ENCODE measurements at regions not wholly inside any gene's neighbourhood (a gene's known extent, or its start where the extent isn't known, plus 50 kb on each side); places are given as distances from the start of the nearest gene placed in this dataset.
A peak's percentile ranks its signal among the peaks of the same experiment; 100 is the strongest.

DNA sequence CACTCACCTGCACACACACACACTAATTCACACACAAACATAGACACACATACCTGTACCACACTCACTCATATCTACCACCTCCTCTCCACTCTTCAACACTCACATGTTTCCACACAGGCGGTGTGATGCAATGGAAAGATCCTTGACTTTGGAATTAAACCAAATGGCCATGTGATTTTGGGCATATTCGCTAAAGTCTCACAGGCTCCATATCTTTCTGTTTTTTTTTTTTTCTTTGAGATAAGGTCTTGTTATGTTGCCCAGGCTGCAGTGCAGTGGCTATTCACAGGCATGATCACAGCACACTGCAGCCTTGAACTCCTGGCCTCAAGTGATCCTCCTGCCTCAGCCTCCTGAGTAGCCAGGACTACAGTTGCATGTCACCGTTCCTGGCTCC is 91.1 kb upstream of the MEX3C start:
- peaks cover 4% of the 10 kb centered on the region for H3K27me3 Mint-ChIP-seq
- no peak for DNase-seq
- no peaks in the 10 kb centered on the region for H3K36me3 Mint-ChIP-seq (ENCODE audit: low read depth)
- H3K9me3 Mint-ChIP-seq = peaks cover 2% of the 10 kb centered on the region
- H3K4me1 Mint-ChIP-seq (ENCODE audit: low read depth) = no peaks in the 10 kb centered on the region
- H3K27ac Mint-ChIP-seq = no peak overlapping the region
- H3K4me3 Mint-ChIP-seq = no peak overlapping the region

DNA sequence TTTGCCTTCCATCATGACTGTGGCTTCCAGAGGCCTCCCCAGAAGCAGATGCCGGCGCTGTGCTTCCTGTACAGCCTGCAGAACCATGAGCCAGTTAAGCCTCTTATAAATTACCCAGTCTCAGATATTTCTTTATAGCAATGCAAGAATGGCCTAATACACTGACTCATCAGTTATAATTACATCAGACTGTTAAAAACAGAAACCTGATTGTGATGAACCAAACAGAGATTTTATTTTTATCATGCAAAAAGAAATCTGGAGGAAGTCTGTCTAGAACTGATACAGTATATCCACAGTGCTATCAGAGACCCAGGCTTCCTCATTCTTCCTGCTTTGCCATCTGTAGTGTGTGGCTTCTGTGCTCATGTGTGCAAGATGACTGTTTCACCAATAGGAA is 93.4 kb upstream of the MEX3C start:
- Mint-ChIP-seq H3K36me3 (ENCODE audit: low read depth) (no peaks in the 10 kb centered on the region), H3K4me1 (ENCODE audit: low read depth) (no peaks in the 10 kb centered on the region), H3K4me3 (no peak overlapping the region), H3K27ac (no peak overlapping the region), H3K9me3 (peaks cover 2% of the 10 kb centered on the region), H3K27me3 (peaks cover 12% of the 10 kb centered on the region)
- DNase-seq = no peak

DNA sequence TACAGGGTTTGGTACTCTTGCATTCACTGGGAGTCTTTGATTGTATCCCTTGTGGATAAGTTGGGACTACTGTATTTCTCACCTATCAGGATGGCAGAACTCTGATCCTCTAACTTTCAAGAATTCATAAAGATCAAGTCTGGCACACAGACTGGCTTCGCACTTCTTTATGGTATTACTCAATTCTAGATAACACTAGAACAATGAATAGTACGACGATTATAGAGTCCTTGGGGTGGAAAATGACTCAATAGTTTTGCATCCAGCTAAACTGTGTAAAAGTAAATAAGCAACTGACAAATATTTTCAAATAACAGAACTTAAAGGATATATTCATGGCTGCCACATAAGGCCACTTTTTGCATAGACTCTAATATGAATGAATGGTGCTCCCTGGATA is 103.4 kb upstream of the MEX3C start:
- H3K9me3 Mint-ChIP-seq = no peaks in the 10 kb centered on the region
- H3K4me1 Mint-ChIP-seq (ENCODE audit: low read depth) = no peaks in the 10 kb centered on the region
- H3K27me3 Mint-ChIP-seq = peaks cover 3% of the 10 kb centered on the region
- H3K36me3 Mint-ChIP-seq (ENCODE audit: low read depth) = no peaks in the 10 kb centered on the region
- no peak overlapping the region for H3K27ac Mint-ChIP-seq
- no peak for DNase-seq
- no peak overlapping the region for H3K4me3 Mint-ChIP-seq

DNA sequence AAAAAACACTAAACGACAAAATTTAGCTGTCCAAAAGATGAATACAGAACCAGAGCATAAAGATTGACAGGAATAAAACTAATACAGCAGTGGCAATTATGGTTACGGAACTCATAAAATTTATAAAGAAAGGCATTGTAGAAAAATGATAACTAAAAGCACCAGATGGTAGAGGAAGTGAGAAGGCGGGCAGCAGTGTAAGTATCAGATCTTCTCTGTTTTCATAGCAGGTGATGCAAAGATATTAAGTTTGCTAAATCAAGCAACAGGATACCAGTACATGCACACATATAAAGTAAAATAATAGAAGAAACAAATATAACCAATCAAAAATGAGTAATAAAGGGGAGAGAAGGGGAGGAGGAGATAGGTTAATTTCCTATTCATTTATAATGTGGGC is 103.9 kb upstream of the MEX3C start:
- Mint-ChIP-seq H3K36me3 (ENCODE audit: low read depth) (no peaks in the 10 kb centered on the region), H3K9me3 (no peaks in the 10 kb centered on the region), H3K4me3 (no peak overlapping the region), H3K27me3 (peaks cover 3% of the 10 kb centered on the region), H3K4me1 (ENCODE audit: low read depth) (no peaks in the 10 kb centered on the region), H3K27ac (no peak overlapping the region)
- no peak for DNase-seq

- H3K27me3 Mint-ChIP-seq = peaks cover 14% of the 10 kb centered on the region
- peaks cover 2% of the 10 kb centered on the region for H3K9me3 Mint-ChIP-seq
- no peaks in the 10 kb centered on the region for H3K36me3 Mint-ChIP-seq (ENCODE audit: low read depth)
- DNase-seq = no peak
- H3K27ac Mint-ChIP-seq = no peak overlapping the region
- H3K4me3 Mint-ChIP-seq = no peak overlapping the region
- no peaks in the 10 kb centered on the region for H3K4me1 Mint-ChIP-seq (ENCODE audit: low read depth)
Observed at GRCh38 chr18:51316677-51317076, 119.2 kb upstream of the MEX3C start.

DNA sequence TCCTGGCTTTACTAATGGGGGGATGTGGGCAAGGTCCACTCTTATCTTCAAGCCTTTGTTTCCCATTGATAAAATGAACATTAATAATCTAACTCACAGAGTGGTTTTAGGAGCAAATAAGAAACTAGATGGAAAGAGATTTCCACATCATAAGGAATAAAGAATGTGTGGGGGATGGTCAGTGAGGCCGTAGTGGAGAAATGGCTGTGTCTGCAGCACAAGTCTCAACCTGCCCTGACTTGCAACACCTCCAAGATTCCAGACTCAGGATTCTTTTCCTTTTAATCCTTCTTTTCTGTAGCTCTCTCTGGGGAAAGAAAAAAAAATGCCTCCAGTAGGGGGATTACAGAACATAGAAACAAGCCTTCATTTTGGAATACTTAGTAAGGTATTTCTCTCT is 124.2 kb upstream of the MEX3C start:
- Mint-ChIP-seq H3K27me3 (peaks cover 14% of the 10 kb centered on the region), H3K27ac (no peak overlapping the region), H3K4me3 (no peak overlapping the region), H3K9me3 (no peaks in the 10 kb centered on the region), H3K4me1 (ENCODE audit: low read depth) (no peaks in the 10 kb centered on the region), H3K36me3 (ENCODE audit: low read depth) (no peaks in the 10 kb centered on the region)
- no peak for DNase-seq

GRCh38 chr18:51323961-51324360 is 126.5 kb upstream of the MEX3C start:
- Mint-ChIP-seq H3K27me3 (peaks cover 11% of the 10 kb centered on the region), H3K36me3 (ENCODE audit: low read depth) (no peaks in the 10 kb centered on the region)

DNA sequence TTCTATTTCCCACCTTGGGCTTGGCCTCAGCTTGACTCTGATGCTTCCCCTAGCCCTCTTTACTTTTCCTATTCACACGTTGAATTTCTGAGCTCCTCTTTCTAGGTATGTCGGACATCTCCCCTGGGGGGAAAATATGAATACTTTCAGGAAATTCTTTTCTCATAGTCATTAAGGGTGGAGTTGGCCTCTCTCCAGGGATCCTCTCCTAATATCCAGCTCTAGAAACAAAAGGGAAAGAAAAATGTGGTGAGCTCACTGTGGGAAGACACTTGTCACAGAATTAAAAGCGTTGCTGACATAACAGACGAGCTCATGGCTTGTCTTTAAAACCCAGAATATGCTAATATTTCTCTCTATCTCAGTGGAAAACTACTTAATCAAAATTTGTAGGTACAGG is 132.7 kb upstream of the MEX3C start:
- Mint-ChIP-seq H3K36me3 (ENCODE audit: low read depth) (no peaks in the 10 kb centered on the region), H3K4me1 (ENCODE audit: low read depth) (no peaks in the 10 kb centered on the region), H3K4me3 (no peak overlapping the region), H3K27ac (no peak overlapping the region), H3K27me3 (peaks cover 15% of the 10 kb centered on the region), H3K9me3 (no peaks in the 10 kb centered on the region)
- DNase-seq = no peak

More at GRCh38 chr18:51323961-51324360, 126.5 kb upstream of the MEX3C start:
- Mint-ChIP-seq H3K9me3 (no peaks in the 10 kb centered on the region), H3K4me3 (no peak overlapping the region), H3K4me1 (ENCODE audit: low read depth) (no peaks in the 10 kb centered on the region), H3K27ac (no peak overlapping the region)
- no peak for DNase-seq

- H3K27me3 Mint-ChIP-seq = peaks cover 15% of the 10 kb centered on the region
- no peaks in the 10 kb centered on the region for H3K9me3 Mint-ChIP-seq
- no peaks in the 10 kb centered on the region for H3K4me1 Mint-ChIP-seq (ENCODE audit: low read depth)
- DNase-seq = no peak
- H3K27ac Mint-ChIP-seq = no peak overlapping the region
- H3K4me3 Mint-ChIP-seq = no peak overlapping the region
- H3K36me3 Mint-ChIP-seq (ENCODE audit: low read depth) = no peaks in the 10 kb centered on the region
Observed at GRCh38 chr18:51330739-51331138, 133.3 kb upstream of the MEX3C start.

- DNase-seq = no peak
- Mint-ChIP-seq H3K4me1 (ENCODE audit: low read depth) (peaks cover 1% of the 10 kb centered on the region), H3K36me3 (ENCODE audit: low read depth) (no peaks in the 10 kb centered on the region), H3K9me3 (no peaks in the 10 kb centered on the region), H3K27ac (no peak overlapping the region), H3K27me3 (peaks cover 24% of the 10 kb centered on the region), H3K4me3 (no peak overlapping the region)
Observed at GRCh38 chr18:51337406-51337805, 139.9 kb upstream of the MEX3C start.

GRCh38 chr18:51339856-51340255 is 142.4 kb upstream of the MEX3C start:
- H3K4me1 Mint-ChIP-seq (ENCODE audit: low read depth) = peaks cover 1% of the 10 kb centered on the region

GRCh38 chr18:51340332-51340731 is 142.9 kb upstream of the MEX3C start:
- peaks cover 1% of the 10 kb centered on the region for H3K4me1 Mint-ChIP-seq (ENCODE audit: low read depth)
- no peak for DNase-seq
- H3K9me3 Mint-ChIP-seq = no peaks in the 10 kb centered on the region
- H3K36me3 Mint-ChIP-seq (ENCODE audit: low read depth) = no peaks in the 10 kb centered on the region
- peaks cover 20% of the 10 kb centered on the region for H3K27me3 Mint-ChIP-seq
- H3K27ac Mint-ChIP-seq = no peak overlapping the region
- H3K4me3 Mint-ChIP-seq = no peak overlapping the region

More at GRCh38 chr18:51339856-51340255, 142.4 kb upstream of the MEX3C start:
- Mint-ChIP-seq H3K9me3 (no peaks in the 10 kb centered on the region), H3K27me3 (peaks cover 23% of the 10 kb centered on the region), H3K4me3 (no peak overlapping the region), H3K27ac (no peak overlapping the region), H3K36me3 (ENCODE audit: low read depth) (no peaks in the 10 kb centered on the region)
- DNase-seq = no peak

GRCh38 chr18:51342815-51343214 is 145.3 kb upstream of the MEX3C start:
- peak; percentile 35 for DNase-seq
- no peak overlapping the region for H3K4me3 Mint-ChIP-seq
- no peak overlapping the region for H3K27ac Mint-ChIP-seq
- no peaks in the 10 kb centered on the region for H3K4me1 Mint-ChIP-seq (ENCODE audit: low read depth)
- H3K9me3 Mint-ChIP-seq = no peaks in the 10 kb centered on the region
- H3K36me3 Mint-ChIP-seq (ENCODE audit: low read depth) = no peaks in the 10 kb centered on the region
- H3K27me3 Mint-ChIP-seq = peaks cover 12% of the 10 kb centered on the region

DNA sequence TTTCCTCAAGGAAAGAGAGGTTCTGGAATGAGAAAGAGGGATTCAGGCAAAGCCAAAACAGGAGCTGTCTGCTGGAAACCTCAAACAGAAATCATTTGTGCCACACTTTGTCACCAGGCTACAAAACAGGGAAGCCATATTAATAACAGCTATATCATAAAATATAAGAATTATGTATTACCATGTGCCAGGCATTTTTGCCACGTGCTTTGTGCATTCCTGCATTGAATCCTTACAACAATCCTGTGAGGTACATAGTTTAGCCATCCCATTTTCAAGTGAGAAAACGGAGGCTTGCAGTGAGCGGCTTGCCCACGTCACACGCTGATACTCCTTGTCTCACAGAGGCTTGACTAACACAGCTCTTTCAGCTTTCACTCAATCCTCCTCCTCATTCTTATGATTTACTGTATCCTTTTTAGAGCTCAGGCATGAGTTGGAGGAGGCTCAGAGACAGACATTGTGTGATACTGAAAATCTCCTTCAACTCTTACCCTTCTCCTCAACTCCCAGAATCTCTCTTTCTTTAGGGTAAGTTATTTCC is 148.4 kb upstream of the MEX3C start:
- H3K4me1 Mint-ChIP-seq (ENCODE audit: low read depth) = no peaks in the 10 kb centered on the region
- H3K9me3 Mint-ChIP-seq = no peaks in the 10 kb centered on the region
- no peak overlapping the region for H3K4me3 Mint-ChIP-seq
- no peak overlapping the region for H3K27ac Mint-ChIP-seq
- no peaks in the 10 kb centered on the region for H3K36me3 Mint-ChIP-seq (ENCODE audit: low read depth)
- H3K27me3 Mint-ChIP-seq = peaks cover 19% of the 10 kb centered on the region
- no peak for DNase-seq

- H3K27ac Mint-ChIP-seq = no peak overlapping the region
- H3K4me1 Mint-ChIP-seq (ENCODE audit: low read depth) = no peaks in the 10 kb centered on the region
- peaks cover 21% of the 10 kb centered on the region for H3K27me3 Mint-ChIP-seq
- DNase-seq = no peak
- H3K4me3 Mint-ChIP-seq = no peak overlapping the region
- no peaks in the 10 kb centered on the region for H3K9me3 Mint-ChIP-seq
- no peaks in the 10 kb centered on the region for H3K36me3 Mint-ChIP-seq (ENCODE audit: low read depth)
Observed at GRCh38 chr18:51346404-51346803, 148.9 kb upstream of the MEX3C start.

DNA sequence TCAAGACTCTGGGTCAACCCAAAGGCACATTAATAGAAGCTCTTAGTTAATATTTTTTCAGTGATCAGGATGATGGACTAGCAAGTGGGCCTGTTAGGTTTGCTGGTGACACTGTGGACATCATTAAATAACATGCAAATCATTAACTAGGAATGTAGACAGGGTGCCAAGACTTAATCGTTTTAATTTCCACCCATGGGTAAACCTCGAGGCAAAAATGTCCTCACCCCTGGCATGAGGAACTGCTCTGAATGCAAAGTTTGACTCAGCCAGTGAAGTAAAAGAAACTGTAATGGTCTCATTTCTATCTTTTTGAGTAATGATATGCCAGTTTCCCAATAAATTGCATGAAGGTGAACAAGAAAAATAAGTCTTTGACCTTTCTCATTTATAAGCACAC is 152.6 kb upstream of the MEX3C start:
- Mint-ChIP-seq H3K9me3 (no peaks in the 10 kb centered on the region), H3K4me3 (no peak overlapping the region), H3K27me3 (peaks cover 27% of the 10 kb centered on the region), H3K27ac (no peak overlapping the region), H3K36me3 (ENCODE audit: low read depth) (no peaks in the 10 kb centered on the region), H3K4me1 (ENCODE audit: low read depth) (no peaks in the 10 kb centered on the region)
- no peak for DNase-seq
